H1 (cell line): ENCODE measurements at regions not wholly inside any gene's neighbourhood (a gene's known extent, or its start where the extent isn't known, plus 50 kb on each side); places are given as distances from the start of the nearest gene placed in this dataset.

Source experiments
- EZH2 ChIP-seq: fragments of 200-600 bp; sonication (generic); IDR thresholded peaks from 2 replicates; pipeline ENCODE4 v1.7.1; 2012; ENCODE audit warnings: low read depth, mild to moderate bottlenecking, moderate library complexity, low read length, inconsistent platforms; ENCODE audit not compliant: severe bottlenecking
- KDM4A ChIP-seq: IDR thresholded peaks from one replicate; pipeline ENCODE4 v1.7.1; 2012; ENCODE audit warnings: low read depth, mild to moderate bottlenecking, moderate library complexity, low read length, inconsistent platforms; ENCODE audit not compliant: severe bottlenecking
- PHF8 ChIP-seq: fragments of 200-600 bp; sonication (generic); conservative IDR thresholded peaks from 2 replicates; pipeline ENCODE4 v1.7.1; 2012; ENCODE audit warnings: low read depth, mild to moderate bottlenecking, inconsistent platforms, low read length, moderate library complexity
- SRF ChIP-seq: IDR thresholded peaks from 2 replicates; pipeline ENCODE4 v1.6.1; 2011; ENCODE audit warnings: mild to moderate bottlenecking, low read depth, low read length, moderate library complexity

- TF ChIP-seq EZH2 (no peak), PHF8 (no peak), KDM4A (no peak), SRF (no peak)
- TF ChIP-seq, all 59 proteins: peak for 0
Observed at GRCh38 chr6:74605922-74606581, 599.8 kb downstream of the COL12A1 start (continued).
